C4-2B (cell line): ENCODE measurements at regions not wholly inside any gene's neighbourhood (a gene's known extent, or its start where the extent isn't known, plus 50 kb on each side); places are given as distances from the start of the nearest gene placed in this dataset.

Experiments
- CTCF ChIP-seq: fragments of 450-650 bp; conservative IDR thresholded peaks from 2 replicates; pipeline ENCODE4 v1.5.1; 2017; ENCODE audit warnings: mild to moderate bottlenecking
- ZFX ChIP-seq: fragments of 450-650 bp; IDR thresholded peaks from 2 replicates; pipeline ENCODE4 v1.6.1; 2017

GRCh38 chr16:11410376-11411058, 65.3 kb downstream of the RMI2 start:
- TF ChIP-seq CTCF (no peak), ZFX (no peak)
